ENCODE measurements at regions not wholly inside any gene's neighbourhood (a gene's known extent, or its start where the extent isn't known, plus 50 kb on each side); places are given as distances from the start of the nearest gene placed in this dataset.

GRCh38 chr13:34044041-34044440, 226.1 kb downstream of the RFC3 start:
- no peaks in the 10 kb centered on the region for H3K9me3 ChIP-seq (ENCODE audit: control insufficient read depth, low read length)
- H3K4me3 ChIP-seq (ENCODE audit: low read length), result no peak overlapping the region
- no peak overlapping the region for H3K9ac ChIP-seq (ENCODE audit: low read length)

GRCh38 chr13:34044660-34045080, 226.7 kb downstream of the RFC3 start:
- Histone ChIP-seq H3K27me3 (replicated peaks; ENCODE audit: control insufficient read depth, insufficient read depth, low read length) (no peaks in the 10 kb centered on the region), H3K4me1 (ENCODE audit: control insufficient read depth, insufficient read depth, low read length) (no peaks in the 10 kb centered on the region), H3K36me3 (ENCODE audit: control insufficient read depth, insufficient read depth, low read length, severe bottlenecking) (no peaks in the 10 kb centered on the region), H3K9ac (ENCODE audit: low read length) (no peak overlapping the region), H3K9me3 (ENCODE audit: control insufficient read depth, low read length) (no peaks in the 10 kb centered on the region), H3K4me3 (ENCODE audit: low read length) (no peak overlapping the region)
- peak; percentile 79 for DNase-seq (ENCODE audit: low read depth)

More at GRCh38 chr13:34044041-34044440, 226.1 kb downstream of the RFC3 start:
- Histone ChIP-seq H3K4me1 (ENCODE audit: control insufficient read depth, insufficient read depth, low read length) (no peaks in the 10 kb centered on the region), H3K27me3 (replicated peaks; ENCODE audit: control insufficient read depth, insufficient read depth, low read length) (no peaks in the 10 kb centered on the region), H3K36me3 (ENCODE audit: control insufficient read depth, insufficient read depth, low read length, severe bottlenecking) (no peaks in the 10 kb centered on the region)
- peak; percentile 83 for DNase-seq (ENCODE audit: low read depth)

- Histone ChIP-seq H3K4me3 (ENCODE audit: low read length) (no peak overlapping the region), H3K36me3 (ENCODE audit: control insufficient read depth, insufficient read depth, low read length, severe bottlenecking) (no peaks in the 10 kb centered on the region), H3K4me1 (ENCODE audit: control insufficient read depth, insufficient read depth, low read length) (no peaks in the 10 kb centered on the region), H3K9me3 (ENCODE audit: control insufficient read depth, low read length) (no peaks in the 10 kb centered on the region), H3K9ac (ENCODE audit: low read length) (no peak overlapping the region), H3K27me3 (replicated peaks; ENCODE audit: control insufficient read depth, insufficient read depth, low read length) (no peaks in the 10 kb centered on the region)
- DNase-seq (ENCODE audit: low read depth), result no peak
Observed at GRCh38 chr13:34046457-34046856, 228.5 kb downstream of the RFC3 start.

GRCh38 chr13:34048652-34049051, 230.7 kb downstream of the RFC3 start:
- DNase-seq (ENCODE audit: low read depth), result no peak
- Histone ChIP-seq H3K36me3 (ENCODE audit: control insufficient read depth, insufficient read depth, low read length, severe bottlenecking) (no peaks in the 10 kb centered on the region), H3K9me3 (ENCODE audit: control insufficient read depth, low read length) (peaks cover 8% of the 10 kb centered on the region), H3K4me3 (ENCODE audit: low read length) (no peak overlapping the region), H3K4me1 (ENCODE audit: control insufficient read depth, insufficient read depth, low read length) (no peaks in the 10 kb centered on the region), H3K9ac (ENCODE audit: low read length) (no peak overlapping the region), H3K27me3 (replicated peaks; ENCODE audit: control insufficient read depth, insufficient read depth, low read length) (no peaks in the 10 kb centered on the region)

GRCh38 chr13:34056733-34057258, 238.8 kb downstream of the RFC3 start:
- H3K9me3 ChIP-seq (ENCODE audit: control insufficient read depth, low read length), result peaks cover 8% of the 10 kb centered on the region
- DNase-seq (ENCODE audit: low read depth), result no peak

GRCh38 chr13:34064456-34065205, 246.7 kb downstream of the RFC3 start:
- H3K27me3 ChIP-seq (replicated peaks; ENCODE audit: control insufficient read depth, insufficient read depth, low read length), result no peaks in the 10 kb centered on the region
- H3K4me3 ChIP-seq (ENCODE audit: low read length), result no peak overlapping the region
- DNase-seq (ENCODE audit: low read depth), result peak; percentile 42
- no peaks in the 10 kb centered on the region for H3K36me3 ChIP-seq (ENCODE audit: control insufficient read depth, insufficient read depth, low read length, severe bottlenecking)
- no peaks in the 10 kb centered on the region for H3K9me3 ChIP-seq (ENCODE audit: control insufficient read depth, low read length)
- no peaks in the 10 kb centered on the region for H3K4me1 ChIP-seq (ENCODE audit: control insufficient read depth, insufficient read depth, low read length)
- H3K9ac ChIP-seq (ENCODE audit: low read length), result no peak overlapping the region

More at GRCh38 chr13:34056733-34057258, 238.8 kb downstream of the RFC3 start:
- Histone ChIP-seq H3K4me3 (ENCODE audit: low read length) (no peak overlapping the region), H3K4me1 (ENCODE audit: control insufficient read depth, insufficient read depth, low read length) (no peaks in the 10 kb centered on the region), H3K36me3 (ENCODE audit: control insufficient read depth, insufficient read depth, low read length, severe bottlenecking) (no peaks in the 10 kb centered on the region), H3K27me3 (replicated peaks; ENCODE audit: control insufficient read depth, insufficient read depth, low read length) (no peaks in the 10 kb centered on the region), H3K9ac (ENCODE audit: low read length) (no peak overlapping the region)

GRCh38 chr13:34065928-34066327, 248.0 kb downstream of the RFC3 start:
- no peaks in the 10 kb centered on the region for H3K27me3 ChIP-seq (replicated peaks; ENCODE audit: control insufficient read depth, insufficient read depth, low read length)
- DNase-seq (ENCODE audit: low read depth), result no peak
- no peak overlapping the region for H3K9ac ChIP-seq (ENCODE audit: low read length)
- H3K9me3 ChIP-seq (ENCODE audit: control insufficient read depth, low read length), result no peaks in the 10 kb centered on the region
- H3K36me3 ChIP-seq (ENCODE audit: control insufficient read depth, insufficient read depth, low read length, severe bottlenecking), result no peaks in the 10 kb centered on the region
- H3K4me1 ChIP-seq (ENCODE audit: control insufficient read depth, insufficient read depth, low read length), result no peaks in the 10 kb centered on the region
- no peak overlapping the region for H3K4me3 ChIP-seq (ENCODE audit: low read length)

- Histone ChIP-seq H3K4me3 (ENCODE audit: low read length) (no peak overlapping the region), H3K4me1 (ENCODE audit: control insufficient read depth, insufficient read depth, low read length) (no peaks in the 10 kb centered on the region), H3K36me3 (ENCODE audit: control insufficient read depth, insufficient read depth, low read length, severe bottlenecking) (no peaks in the 10 kb centered on the region), H3K9me3 (ENCODE audit: control insufficient read depth, low read length) (no peaks in the 10 kb centered on the region), H3K27me3 (replicated peaks; ENCODE audit: control insufficient read depth, insufficient read depth, low read length) (no peaks in the 10 kb centered on the region), H3K9ac (ENCODE audit: low read length) (no peak overlapping the region)
- no peak for DNase-seq (ENCODE audit: low read depth)
Observed at GRCh38 chr13:34066344-34066743, 248.4 kb downstream of the RFC3 start.

GRCh38 chr13:34070006-34070405, 252.1 kb downstream of the RFC3 start:
- Histone ChIP-seq H3K4me3 (ENCODE audit: low read length) (no peak overlapping the region), H3K4me1 (ENCODE audit: control insufficient read depth, insufficient read depth, low read length) (no peaks in the 10 kb centered on the region), H3K36me3 (ENCODE audit: control insufficient read depth, insufficient read depth, low read length, severe bottlenecking) (no peaks in the 10 kb centered on the region), H3K9me3 (ENCODE audit: control insufficient read depth, low read length) (peaks cover 22% of the 10 kb centered on the region), H3K9ac (ENCODE audit: low read length) (no peak overlapping the region), H3K27me3 (replicated peaks; ENCODE audit: control insufficient read depth, insufficient read depth, low read length) (no peaks in the 10 kb centered on the region)
- DNase-seq (ENCODE audit: low read depth), result peak; percentile 31

GRCh38 chr13:34070544-34071303, 252.8 kb downstream of the RFC3 start:
- no peak for DNase-seq (ENCODE audit: low read depth)
- Histone ChIP-seq H3K36me3 (ENCODE audit: control insufficient read depth, insufficient read depth, low read length, severe bottlenecking) (no peaks in the 10 kb centered on the region), H3K9me3 (ENCODE audit: control insufficient read depth, low read length) (peaks cover 22% of the 10 kb centered on the region), H3K27me3 (replicated peaks; ENCODE audit: control insufficient read depth, insufficient read depth, low read length) (no peaks in the 10 kb centered on the region), H3K4me3 (ENCODE audit: low read length) (no peak overlapping the region), H3K9ac (ENCODE audit: low read length) (no peak overlapping the region), H3K4me1 (ENCODE audit: control insufficient read depth, insufficient read depth, low read length) (no peaks in the 10 kb centered on the region)

- peak overlapping the region; percentile 77 for H3K9ac ChIP-seq (ENCODE audit: low read length)
- peaks cover 13% of the 10 kb centered on the region for H3K4me1 ChIP-seq (ENCODE audit: control insufficient read depth, insufficient read depth, low read length)
- H3K4me3 ChIP-seq (ENCODE audit: low read length), result no peak overlapping the region
- H3K27me3 ChIP-seq (replicated peaks; ENCODE audit: control insufficient read depth, insufficient read depth, low read length), result no peaks in the 10 kb centered on the region
- peak; percentile 47 for DNase-seq (ENCODE audit: low read depth)
- H3K9me3 ChIP-seq (ENCODE audit: control insufficient read depth, low read length), result peaks cover 22% of the 10 kb centered on the region
- no peaks in the 10 kb centered on the region for H3K36me3 ChIP-seq (ENCODE audit: control insufficient read depth, insufficient read depth, low read length, severe bottlenecking)
Observed at GRCh38 chr13:34076319-34076718, 258.4 kb downstream of the RFC3 start.

All from adipocyte (in vitro differentiated cells).